Upper lobe of left lung (tissue), 4 donors: ENCODE measurements at regions not wholly inside any gene's neighbourhood (a gene's known extent, or its start where the extent isn't known, plus 50 kb on each side); places are given as distances from the start of the nearest gene placed in this dataset.

Experiments
- CTCF ChIP-seq, 6 experiments: fragments of 450-650 bp in 4 of 6; fragments of 200-600 bp in 2 of 6; sonication (generic) in 2 of 6; IDR thresholded peaks; one replicate each; pipeline ENCODE4 v1.5.1; 2016 to 2019; ENCODE audit warnings: antibody characterized with exemption in 6 of 6
- POLR2A ChIP-seq, 4 donors: fragments of 450-650 bp; IDR thresholded peaks; one replicate each; pipeline ENCODE4 v1.5.1; 2016 to 2017; ENCODE audit warnings: antibody characterized with exemption in 4 of 4, mild to moderate bottlenecking in 2 of 4
- POLR2AphosphoS5 ChIP-seq, 2 donors: sonication (generic); formaldehyde crosslinking; IDR thresholded peaks; one replicate each; pipeline ENCODE4 v1.5.1; 2017; ENCODE audit warnings: antibody characterized with exemption in 2 of 2

GRCh38 chr3:56858331-56858730, 56.6 kb upstream of the ARHGEF3 start:
- TF ChIP-seq CTCF (IDR thresholded peaks at IDR 0.05), result no peak
- no peak for TF ChIP-seq POLR2A (IDR thresholded peaks at IDR 0.05)
- TF ChIP-seq POLR2AphosphoS5 (IDR thresholded peaks at IDR 0.05), result no peak
